H1 (cell line): ENCODE measurements at regions not wholly inside any gene's neighbourhood (a gene's known extent, or its start where the extent isn't known, plus 50 kb on each side); places are given as distances from the start of the nearest gene placed in this dataset.

Experiments used
- CTCF ChIA-PET: fragments of 300-600 bp; sonication (Branson Sonifier 250); formaldehyde crosslinking; loops from one replicate; lab custom pipeline; 2021; ENCODE audit not compliant: partially characterized antibody; lab: Charles Lee
- POLR2A ChIA-PET: fragments of 300-600 bp; sonication (Branson Sonifier 250); formaldehyde crosslinking; loops from one replicate; lab custom pipeline; 2021; ENCODE audit warnings: inconsistent platforms; ENCODE audit not compliant: partially characterized antibody; lab: Charles Lee
- DNase-seq, 2 experiments: peaks; one replicate each; pipeline versions ENCODE4 v3.0.0 to v3.0.0-alpha.2; 2010 to 2022; ENCODE audit warnings: low spot score in 2 of 2, low read depth in 1 of 2, mixed read lengths in 1 of 2
- FAIRE-seq: peaks from 2 replicates; lab custom pipeline; 2011; peaks lifted over from hg19 to GRCh38; lab: Jason Lieb, UNC
- H2AFZ ChIP-seq: 2 replicates; pipeline ENCODE4 v1.8.1; 2012; ENCODE audit warnings: low read length, inconsistent platforms
- H2AK5ac ChIP-seq: 2 replicates; pipeline ENCODE4 v1.6.1; 2013; ENCODE audit warnings: low read depth, low read length
- H2BK120ac ChIP-seq: replicated peaks from 2 replicates; pipeline ENCODE3; 2013; ENCODE audit warnings: low read depth, low read length, inconsistent platforms
- H2BK12ac ChIP-seq: 2 replicates; pipeline ENCODE4 v1.6.1; 2013; ENCODE audit warnings: low read depth, low read length
- H2BK15ac ChIP-seq: 2 replicates; pipeline ENCODE4 v1.6.1; 2013; ENCODE audit warnings: low read length
- H2BK20ac ChIP-seq: 2 replicates; pipeline ENCODE4 v1.6.1; 2013; ENCODE audit warnings: low read length
- H2BK5ac ChIP-seq: 2 replicates; pipeline ENCODE4 v1.6.1; 2013; ENCODE audit warnings: low read depth, low read length
- H3K14ac ChIP-seq: 2 replicates; pipeline ENCODE4 v1.6.1; 2013; ENCODE audit warnings: inconsistent platforms; ENCODE audit not compliant: insufficient read length
- H3K18ac ChIP-seq: 2 replicates; pipeline ENCODE4 v1.6.1; 2013; ENCODE audit warnings: low read length; ENCODE audit errors: extremely low read depth
- H3K23ac ChIP-seq: 2 replicates; pipeline ENCODE4 v1.6.1; 2013; ENCODE audit warnings: inconsistent platforms; ENCODE audit not compliant: insufficient read length
- H3K23me2 ChIP-seq: 2 replicates; pipeline ENCODE4 v1.6.1; 2013; ENCODE audit warnings: low read depth, low read length
- H3K27ac ChIP-seq: 2 replicates; pipeline ENCODE4 v1.6.1; 2011; ENCODE audit warnings: low read depth, low read length, inconsistent platforms
- H3K27me3 ChIP-seq, 4 experiments: replicated peaks in 1 of 4; 1 replicate in 1 of 4; 2 replicates in 3 of 4; pipeline versions ENCODE4 v1.6.1 to v1.8.1; 2011 to 2013; ENCODE audit warnings: low read length in 3 of 4, mild to moderate bottlenecking in 3 of 4, inconsistent platforms in 2 of 4, mixed read lengths in 2 of 4, moderate library complexity in 1 of 4; ENCODE audit not compliant: control insufficient read depth in 3 of 4, insufficient read depth in 3 of 4; ENCODE audit errors: extremely low read depth in 1 of 4
- H3K36me3 ChIP-seq, 4 experiments: 2 replicates each; pipeline versions ENCODE4 v1.6.1 to v1.8.1; 2011 to 2013; ENCODE audit warnings: mild to moderate bottlenecking in 4 of 4, low read length in 3 of 4, moderate library complexity in 2 of 4, control low read depth in 1 of 4, inconsistent platforms in 1 of 4; ENCODE audit not compliant: insufficient read depth in 4 of 4, control insufficient read depth in 2 of 4
- H3K4ac ChIP-seq: replicated peaks from 2 replicates; pipeline ENCODE3; 2013; ENCODE audit warnings: low read length, low read depth, mixed read lengths, inconsistent platforms; ENCODE audit not compliant: insufficient read length
- H3K4me1 ChIP-seq, 4 experiments: replicated peaks in 1 of 4; 1 replicate in 1 of 4; 2 replicates in 3 of 4; pipeline versions ENCODE4 v1.6.1 to v1.8.1; 2011 to 2013; ENCODE audit warnings: low read length in 3 of 4, inconsistent platforms in 2 of 4, mixed read lengths in 1 of 4; ENCODE audit not compliant: insufficient read depth in 4 of 4, control insufficient read depth in 3 of 4
- H3K4me2 ChIP-seq, 2 experiments: 2 replicates each; pipeline versions ENCODE4 v1.6.1 to v1.8.1; 2011 to 2013; ENCODE audit warnings: low read depth in 2 of 2, low read length in 2 of 2, control low read depth in 1 of 2, inconsistent platforms in 1 of 2, mild to moderate bottlenecking in 1 of 2; ENCODE audit not compliant: insufficient read depth in 1 of 2
- H3K4me3 ChIP-seq, 4 experiments: fragments of 200-600, 300-600 bp in 1 of 4; sonication (generic), shearing (Covaris generic), sonication (Bioruptor Twin) in 1 of 4; 2 replicates each; pipeline versions ENCODE4 v1.5.1 to v1.8.1; 2011 to 2016; ENCODE audit warnings: low read length in 4 of 4, low read depth in 3 of 4, control low read depth in 2 of 4, inconsistent platforms in 2 of 4, mild to moderate bottlenecking in 2 of 4, mixed read lengths in 1 of 4, moderate library complexity in 1 of 4; ENCODE audit not compliant: insufficient read depth in 2 of 4; ENCODE audit errors: extremely low read depth in 1 of 4
- H3K56ac ChIP-seq: replicated peaks from 2 replicates; pipeline ENCODE3; 2013; ENCODE audit warnings: low read depth, mild to moderate bottlenecking, mixed read lengths, low read length, inconsistent platforms; ENCODE audit not compliant: insufficient read length
- H3K79me1 ChIP-seq: 2 replicates; pipeline ENCODE4 v1.6.1; 2013; ENCODE audit warnings: low read depth, low read length, control low read depth
- H3K79me2 ChIP-seq, 2 experiments: 2 replicates each; pipeline versions ENCODE4 v1.6.1 to v1.8.1; 2012 to 2013; ENCODE audit warnings: low read length in 2 of 2, mild to moderate bottlenecking in 2 of 2, inconsistent platforms in 1 of 2; ENCODE audit not compliant: insufficient read depth in 2 of 2, control insufficient read depth in 1 of 2
- H3K9ac ChIP-seq, 4 experiments: replicated peaks in 1 of 4; 1 replicate in 1 of 4; 2 replicates in 3 of 4; pipeline versions ENCODE4 v1.6.1 to v1.8.1; 2011 to 2013; ENCODE audit warnings: low read depth in 3 of 4, low read length in 3 of 4, control low read depth in 2 of 4, mild to moderate bottlenecking in 2 of 4, moderate library complexity in 2 of 4, inconsistent platforms in 1 of 4; ENCODE audit errors: extremely low read depth in 1 of 4
- H3K9me3 ChIP-seq, 2 experiments: 2 replicates each; pipeline versions ENCODE4 v1.6.1 to v1.8.1; 2012 to 2013; ENCODE audit warnings: mild to moderate bottlenecking in 2 of 2, moderate library complexity in 2 of 2, control low read depth in 1 of 2, inconsistent platforms in 1 of 2, low read depth in 1 of 2, low read length in 1 of 2, mixed read lengths in 1 of 2; ENCODE audit not compliant: insufficient read depth in 2 of 2
- H4K20me1 ChIP-seq, 2 experiments: replicated peaks in 1 of 2; 2 replicates each; pipeline versions ENCODE3 to v1.8.1; 2011 to 2013; ENCODE audit warnings: inconsistent platforms in 2 of 2, low read length in 2 of 2, mild to moderate bottlenecking in 1 of 2; ENCODE audit not compliant: insufficient read depth in 2 of 2, control insufficient read depth in 1 of 2
- H4K5ac ChIP-seq: 2 replicates; pipeline ENCODE4 v1.6.1; 2013; ENCODE audit warnings: low read length, low read depth, mixed read lengths, inconsistent platforms; ENCODE audit not compliant: insufficient read length
- H4K8ac ChIP-seq: 2 replicates; pipeline ENCODE4 v1.8.0; 2013; ENCODE audit warnings: mild to moderate bottlenecking, moderate library complexity, low read length, inconsistent platforms; ENCODE audit not compliant: insufficient read depth; ENCODE audit errors: extremely low read depth
- H4K91ac ChIP-seq: replicated peaks from 2 replicates; pipeline ENCODE3; 2013; ENCODE audit warnings: low read length, mixed read lengths, inconsistent platforms; ENCODE audit not compliant: insufficient read length
- BACH1 ChIP-seq: IDR thresholded peaks from 2 replicates; pipeline ENCODE4 v1.6.1; 2012; ENCODE audit warnings: low read length, improper control_type of control experiment
- BCL11A ChIP-seq, 2 experiments: IDR thresholded peaks; one replicate each; pipeline ENCODE4 v1.6.1; 2011; ENCODE audit warnings: low read depth in 2 of 2, low read length in 2 of 2, mild to moderate bottlenecking in 2 of 2
- JUN ChIP-seq: IDR thresholded peaks from 2 replicates; pipeline ENCODE4 v1.6.1; 2011; ENCODE audit warnings: low read depth, mild to moderate bottlenecking, improper control_type of control experiment, low read length
- NRF1 ChIP-seq: IDR thresholded peaks from 2 replicates; pipeline ENCODE4 v1.6.1; 2011; ENCODE audit warnings: mild to moderate bottlenecking, low read depth, low read length, improper control_type of control experiment
- POLR2A ChIP-seq, 2 experiments: IDR thresholded peaks; 1 replicate in 1 of 2; 2 replicates in 1 of 2; pipeline ENCODE4 v1.6.1; 2011; ENCODE audit warnings: low read depth in 2 of 2, low read length in 2 of 2, mild to moderate bottlenecking in 2 of 2; ENCODE audit errors: control extremely low read depth in 1 of 2
- POLR2AphosphoS5 ChIP-seq: IDR thresholded peaks from 2 replicates; pipeline ENCODE4 v1.6.1; 2011; ENCODE audit warnings: low read depth, low read length
- RAD21 ChIP-seq, 2 experiments: IDR thresholded peaks in 1 of 2; conservative IDR thresholded peaks in 1 of 2; 2 replicates each; pipeline ENCODE4 v1.6.1; 2011; ENCODE audit warnings: low read depth in 2 of 2, low read length in 2 of 2, improper control_type of control experiment in 1 of 2, inconsistent platforms in 1 of 2, mild to moderate bottlenecking in 1 of 2, moderate library complexity in 1 of 2
- RBBP5 ChIP-seq: IDR thresholded peaks from 2 replicates; pipeline ENCODE4 v1.7.1; 2012; ENCODE audit warnings: low read depth, mild to moderate bottlenecking, inconsistent platforms, low read length, moderate library complexity, borderline replicate concordance
- RFX5 ChIP-seq: IDR thresholded peaks from 2 replicates; pipeline ENCODE4 v1.6.1; 2011; ENCODE audit warnings: low read depth, low read length, improper control_type of control experiment, borderline replicate concordance
- SP2 ChIP-seq: IDR thresholded peaks from 2 replicates; pipeline ENCODE4 v1.6.1; 2012; ENCODE audit warnings: mild to moderate bottlenecking, low read length, inconsistent platforms
- TBP ChIP-seq: IDR thresholded peaks from 2 replicates; pipeline ENCODE4 v1.6.1; 2011; ENCODE audit warnings: low read depth, low read length, improper control_type of control experiment
- TCF12 ChIP-seq: IDR thresholded peaks from 2 replicates; pipeline ENCODE4 v1.6.1; 2011; ENCODE audit warnings: low read depth, mild to moderate bottlenecking, low read length
- YY1 ChIP-seq: IDR thresholded peaks from 2 replicates; pipeline ENCODE4 v1.6.1; 2011; ENCODE audit warnings: low read depth, mild to moderate bottlenecking, low read length
- ZNF274 ChIP-seq: IDR thresholded peaks from 2 replicates; pipeline ENCODE4 v1.7.0; 2012; ENCODE audit warnings: low read length, borderline replicate concordance; ENCODE audit errors: extremely low read depth
- WGBS, 2 experiments: shearing (Covaris generic) in 1 of 2; methylation state at CpG; one replicate each; pipeline versions ENCODE4 v1.1.6 to v1.1.7; 2013 to 2015; ENCODE audit warnings: low lambda C conversion rate in 2 of 2, mixed read lengths in 2 of 2, inconsistent platforms in 1 of 2, low coverage in 1 of 2, missing lambda C conversion rate in 1 of 2; ENCODE audit not compliant: insufficient replicate concordance in 2 of 2, insufficient coverage in 1 of 2, insufficient read length in 1 of 2; ENCODE audit errors: extremely low coverage in 1 of 2, missing lambda C conversion rate in 1 of 2; 5-methylcytosine and 5-hydroxymethylcytosine counted together
- TF ChIP-seq, protein P1 (sequence below): IDR thresholded peaks from 2 replicates; pipeline ENCODE4 v1.6.1; 2011; ENCODE audit warnings: low read depth, mild to moderate bottlenecking, low read length; ENCODE audit not compliant: insufficient read depth

DNA sequence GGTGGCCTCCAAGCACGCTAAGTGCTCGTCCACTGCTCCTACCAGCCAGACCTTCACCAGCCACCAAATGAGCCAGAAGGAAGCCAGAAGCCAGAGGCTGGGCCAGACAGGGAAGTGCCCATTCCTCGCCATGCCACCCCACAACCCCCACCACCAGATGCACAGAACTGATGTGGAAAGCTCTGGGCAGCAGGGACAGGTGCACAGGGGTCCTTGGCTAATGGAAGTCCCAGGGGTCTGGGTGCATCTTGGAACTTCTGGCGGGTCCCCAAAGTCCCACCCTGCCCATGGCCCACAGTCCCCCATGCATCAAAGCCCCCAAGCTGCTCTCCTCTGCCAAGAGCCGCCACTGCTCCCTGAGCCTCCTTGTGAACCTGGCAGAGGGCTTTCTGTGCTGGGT, 173.1 kb upstream of the ID2 start:
- no peak overlapping the region for H2BK5ac ChIP-seq
- H3K18ac ChIP-seq: no peak overlapping the region
- H3K27me3 ChIP-seq: no peaks in the 10 kb centered on the region
- no peak overlapping the region for H3K56ac ChIP-seq
- no peak overlapping the region for H2BK12ac ChIP-seq
- H3K14ac ChIP-seq: no peak overlapping the region
- no peak for FAIRE-seq
- H3K27ac ChIP-seq: no peak overlapping the region
- DNase-seq: no peak
- WGBS, 2 experiments: 81% methylated on average over 4 of the region's 5 CpGs; no CpG with 5 or more reads in 1 of the 2 experiments
- H4K91ac ChIP-seq: no peak overlapping the region
- H3K4me1 ChIP-seq: peaks cover 0 to 4% (median 0%) of the 10 kb centered on the region in 4 experiments; a peak in 2 of 7 replicates
- H3K79me2 ChIP-seq: no peaks in the 10 kb centered on the region
- no peak overlapping the region for H4K8ac ChIP-seq
- H4K20me1 ChIP-seq: no peaks in the 10 kb centered on the region
- ChIA-PET CTCF (interaction anchor here (0.6 to 1.1 kb wide), 2 partner anchors 12 to 34 kb away, joined by 3 read pairs; no protein-coding TSS in a partner anchor), POLR2A (no interaction called here)
- no peak overlapping the region for H2AFZ ChIP-seq
- no peaks in the 10 kb centered on the region for H3K79me1 ChIP-seq
- no peak overlapping the region for H2AK5ac ChIP-seq
- no peak overlapping the region for H2BK15ac ChIP-seq
- H3K4ac ChIP-seq: no peak overlapping the region
- H3K36me3 ChIP-seq: no peaks in the 10 kb centered on the region
- H3K4me3 ChIP-seq: no peak overlapping the region
- no peak overlapping the region for H3K4me2 ChIP-seq
- no peak overlapping the region for H2BK20ac ChIP-seq
- H3K23me2 ChIP-seq: no peaks in the 10 kb centered on the region
- no peak overlapping the region for H4K5ac ChIP-seq
- peaks cover 0 to 23% of the 10 kb centered on the region in 2 experiments; a peak in 2 of 4 replicates for H3K9me3 ChIP-seq
- no peak overlapping the region for H3K9ac ChIP-seq
- no peak overlapping the region for H2BK120ac ChIP-seq
- no peak overlapping the region for H3K23ac ChIP-seq
- no peak for TF ChIP-seq YY1
- TF ChIP-seq JUN: no peak
- no peak for TF ChIP-seq RBBP5
- TF ChIP-seq RAD21 (IDR thresholded peaks at IDR 0.05 in 1 of 2, conservative IDR thresholded peaks at IDR 0.05 in 1 of 2; ENCODE audit: low read depth in 2 of 2, low read length in 2 of 2): no peak
- TF ChIP-seq RFX5: no peak
- TF ChIP-seq, protein P1, sequence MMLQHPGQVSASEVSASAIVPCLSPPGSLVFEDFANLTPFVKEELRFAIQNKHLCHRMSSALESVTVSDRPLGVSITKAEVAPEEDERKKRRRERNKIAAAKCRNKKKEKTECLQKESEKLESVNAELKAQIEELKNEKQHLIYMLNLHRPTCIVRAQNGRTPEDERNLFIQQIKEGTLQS: no peak
- TF ChIP-seq BACH1: no peak
- no peak for TF ChIP-seq TBP
- no peak for TF ChIP-seq NRF1
- no peak for TF ChIP-seq BCL11A (IDR thresholded peaks at IDR 0.05; ENCODE audit: low read depth in 2 of 2, low read length in 2 of 2)
- no peak for TF ChIP-seq POLR2A (IDR thresholded peaks at IDR 0.05; ENCODE audit: control extremely low read depth in 1 of 2, low read depth in 2 of 2, low read length in 2 of 2)
- no peak for TF ChIP-seq SP2
- TF ChIP-seq TCF12: no peak
- TF ChIP-seq ZNF274: no peak
- no peak for TF ChIP-seq POLR2AphosphoS5
